HG03045 (cell line): ENCODE measurements at regions not wholly inside any gene's neighbourhood (a gene's known extent, or its start where the extent isn't known, plus 50 kb on each side); places are given as distances from the start of the nearest gene placed in this dataset.

ENCODE experiments used
- ATAC-seq: cut with Tn5 transposase; IDR thresholded peaks from one replicate; pipeline ENCODE4 v1.9.1; 2021; ENCODE audit warnings: mild to moderate bottlenecking, moderate library complexity; ENCODE audit not compliant: unreplicated experiment

- no peak for ATAC-seq
Observed at GRCh38 chr10:6339891-6340290, 137.2 kb downstream of the PFKFB3 start.

GRCh38 chr10:6342096-6342685, 139.5 kb downstream of the PFKFB3 start:
- no peak for ATAC-seq

GRCh38 chr10:6343305-6344010, 140.7 kb downstream of the PFKFB3 start:
- no peak for ATAC-seq

DNA sequence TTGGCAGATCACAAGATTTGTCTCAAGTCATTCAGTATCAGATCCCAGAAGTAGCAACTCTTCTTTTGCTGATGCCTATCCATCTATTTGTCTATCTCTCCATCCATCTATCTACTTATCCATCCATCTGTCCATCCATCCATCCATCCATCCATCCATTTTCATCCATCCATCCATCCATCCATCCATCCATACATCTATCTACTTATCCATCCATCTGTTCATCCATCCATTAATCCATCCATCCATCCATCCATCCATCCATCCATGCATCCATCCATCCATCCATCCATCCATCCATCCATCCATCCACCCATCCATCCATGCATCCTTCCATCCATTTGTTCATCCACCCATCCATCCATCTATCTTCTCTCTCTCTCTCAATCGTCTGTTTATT, 142.7 kb downstream of the PFKFB3 start:
- no peak for ATAC-seq

- no peak for ATAC-seq
Observed at GRCh38 chr10:6346631-6347030, 143.9 kb downstream of the PFKFB3 start.

DNA sequence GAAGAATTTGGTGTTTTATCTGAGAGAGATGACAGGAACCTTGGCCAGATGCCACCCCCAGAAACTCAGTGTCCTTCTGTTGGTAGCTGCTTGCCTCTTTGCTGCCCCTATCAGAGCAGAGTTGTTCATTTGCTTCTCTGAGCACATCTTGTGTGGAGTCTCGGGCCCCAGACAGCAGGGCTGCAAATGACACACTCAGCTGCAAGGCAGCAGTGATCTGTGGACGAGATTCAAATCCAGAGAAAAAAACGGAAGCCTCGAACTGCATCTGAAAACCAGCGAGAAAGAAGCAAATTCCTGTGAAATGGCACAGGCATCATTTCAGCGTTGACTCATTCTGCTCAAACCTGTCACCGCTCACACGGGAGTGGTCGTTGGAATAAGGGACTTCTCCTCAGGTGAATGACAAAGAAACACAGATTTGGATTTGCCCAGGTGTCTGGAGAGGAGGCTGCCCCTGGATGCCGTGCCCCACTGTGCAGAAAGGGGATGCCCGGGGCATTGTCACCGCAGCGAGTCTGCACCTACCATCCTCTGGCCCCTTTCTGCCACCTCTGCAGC, 144.7 kb downstream of the PFKFB3 start:
- peak; percentile 33 for ATAC-seq

- peak; percentile 95 for ATAC-seq
Observed at GRCh38 chr10:6348096-6348874, 145.6 kb downstream of the PFKFB3 start.

DNA sequence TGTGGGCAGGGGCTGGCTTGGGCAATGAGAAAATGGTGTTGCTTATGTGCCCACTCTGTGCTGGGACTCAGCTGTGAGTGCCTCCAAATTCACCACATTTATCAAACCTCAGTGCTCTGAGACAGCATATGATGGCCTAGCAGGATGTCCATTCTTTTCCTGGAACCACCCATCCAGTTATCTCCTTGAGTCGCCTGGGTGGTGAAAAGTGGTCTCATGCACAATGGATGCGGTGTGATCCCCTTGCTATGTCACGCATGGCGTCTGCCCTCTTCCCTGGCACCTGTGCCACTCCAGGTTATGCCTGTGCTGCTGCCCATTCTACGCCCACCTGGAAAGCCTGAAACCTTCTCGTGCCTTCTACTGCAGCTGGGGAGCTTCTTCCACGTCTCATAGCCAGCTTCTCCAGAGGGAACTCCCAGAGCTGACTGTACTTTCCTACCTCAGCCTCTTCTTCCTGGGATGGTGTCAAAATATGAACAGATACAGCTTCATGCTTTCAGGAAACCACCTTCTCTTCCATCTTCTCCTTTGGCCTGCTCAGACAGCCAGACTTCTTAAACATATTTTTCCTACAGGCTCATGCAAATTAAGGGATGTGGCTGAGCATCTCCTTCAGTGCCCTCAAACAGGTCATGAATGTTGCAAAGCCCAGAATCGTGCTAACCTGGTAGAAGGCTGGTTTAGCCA, 147.3 kb downstream of the PFKFB3 start:
- no peak for ATAC-seq

DNA sequence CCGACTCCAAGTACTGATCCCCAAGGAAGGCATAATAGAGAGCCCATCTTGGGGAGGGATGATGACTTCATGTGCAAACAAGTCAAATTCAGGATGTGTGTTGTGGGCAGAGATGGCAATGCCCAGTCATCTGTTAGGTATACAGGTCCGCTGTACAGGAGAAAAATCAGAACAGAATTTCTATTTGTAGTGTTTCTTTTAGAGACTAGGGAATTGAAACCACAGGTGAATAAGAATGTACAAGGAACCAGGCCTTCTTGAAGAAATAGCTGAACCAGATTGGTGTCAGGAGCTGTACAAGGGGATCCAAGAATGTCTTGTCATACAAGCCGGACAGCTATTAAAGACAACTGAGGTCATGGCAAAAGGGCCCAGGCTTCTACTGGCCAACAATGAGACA, 147.9 kb downstream of the PFKFB3 start:
- ATAC-seq: no peak

DNA sequence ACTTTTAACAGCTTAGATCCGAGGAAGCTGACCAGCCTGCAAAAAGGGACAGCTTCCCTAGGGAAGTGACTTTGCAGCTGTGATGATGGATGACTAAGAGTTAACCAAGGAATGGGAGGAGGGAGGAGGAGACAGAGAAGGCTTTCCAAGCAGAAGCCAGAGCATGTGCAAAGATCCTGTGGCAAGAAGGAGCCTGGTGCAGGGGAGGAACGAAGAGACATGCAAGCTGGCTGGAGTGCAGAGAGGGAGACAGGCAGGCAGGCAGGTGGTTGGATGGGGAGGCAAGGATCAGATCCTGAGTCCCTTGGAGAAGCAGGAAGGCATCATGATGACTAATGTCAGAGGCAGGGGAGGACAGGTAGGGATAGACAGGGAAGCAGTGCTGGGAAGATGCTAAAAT, 148.8 kb downstream of the PFKFB3 start:
- ATAC-seq: no peak

- no peak for ATAC-seq
Observed at GRCh38 chr10:6353526-6353925, 150.8 kb downstream of the PFKFB3 start.

DNA sequence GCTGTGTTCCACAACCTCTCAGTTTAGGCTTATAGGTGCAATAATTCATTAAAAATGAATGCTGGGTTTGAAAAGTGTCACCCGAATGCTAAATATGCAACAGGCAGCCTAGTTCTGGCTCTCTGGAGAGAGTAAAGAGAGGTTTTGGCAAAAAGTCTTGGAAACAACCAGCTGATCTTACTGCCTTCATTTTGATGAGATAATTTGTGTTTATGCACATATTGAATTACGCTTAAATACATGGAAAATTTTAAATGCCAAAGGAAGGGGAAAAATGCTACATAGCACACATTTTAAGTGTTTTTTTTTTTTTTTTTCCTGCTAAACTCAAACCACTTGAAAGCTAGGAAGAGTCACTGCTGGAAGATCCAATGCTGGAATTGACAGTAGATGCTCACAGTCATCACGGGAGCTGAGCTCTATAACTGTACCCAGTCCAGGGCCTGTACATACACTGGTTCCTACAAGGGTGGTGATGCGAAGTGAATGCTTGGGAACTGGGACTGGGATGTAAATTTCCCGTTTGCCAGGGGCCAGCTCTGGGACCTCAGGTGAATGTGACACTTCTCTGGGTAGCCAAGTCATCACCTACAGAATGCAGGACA, 151.5 kb downstream of the PFKFB3 start:
- ATAC-seq: no peak

DNA sequence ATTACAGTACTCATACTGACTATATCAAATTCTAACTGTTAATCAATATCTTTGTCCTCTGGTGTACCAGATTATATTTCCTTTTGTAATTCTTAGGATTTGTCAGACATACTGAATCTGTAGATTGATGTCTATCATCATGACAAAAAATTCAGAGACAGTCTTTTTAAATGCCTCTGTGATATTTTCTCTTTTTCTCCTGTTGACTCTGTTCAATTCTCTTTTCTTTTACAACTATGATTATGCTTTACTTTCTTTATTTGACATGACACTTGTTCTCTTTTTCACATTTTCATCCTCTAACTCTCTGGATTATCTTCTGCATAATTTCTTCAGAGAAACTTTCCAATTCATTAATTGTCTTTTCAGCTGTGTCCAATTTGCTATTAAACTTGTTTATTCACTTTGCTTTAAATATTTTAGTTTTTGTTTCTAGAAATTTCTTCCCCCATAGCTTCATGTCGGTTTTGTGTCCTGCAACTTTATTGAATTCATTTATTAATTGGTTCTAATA, 153.6 kb downstream of the PFKFB3 start:
- no peak for ATAC-seq

- no peak for ATAC-seq
Observed at GRCh38 chr10:6361869-6362268, 159.1 kb downstream of the PFKFB3 start.

- ATAC-seq: no peak
Observed at GRCh38 chr10:6362879-6363278, 160.1 kb downstream of the PFKFB3 start.

DNA sequence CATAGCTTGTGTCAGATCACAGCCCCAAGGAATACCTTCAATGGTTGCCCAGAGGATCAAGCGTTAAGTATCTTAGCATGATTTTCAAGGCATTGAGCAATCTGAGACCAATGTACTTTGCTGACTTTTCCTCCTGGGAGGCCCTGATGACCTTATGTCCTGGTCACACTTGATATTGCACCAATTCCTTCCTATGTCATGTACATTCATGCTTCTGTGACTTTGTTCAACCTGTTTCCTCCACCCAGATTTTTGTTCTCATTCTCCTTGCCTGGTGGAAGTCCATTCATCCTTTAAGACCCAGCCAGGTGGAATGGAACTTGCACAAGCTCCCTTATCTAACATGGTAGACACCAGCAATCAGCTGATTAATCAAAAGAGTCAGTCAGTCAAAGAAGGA, 160.8 kb downstream of the PFKFB3 start:
- no peak for ATAC-seq

DNA sequence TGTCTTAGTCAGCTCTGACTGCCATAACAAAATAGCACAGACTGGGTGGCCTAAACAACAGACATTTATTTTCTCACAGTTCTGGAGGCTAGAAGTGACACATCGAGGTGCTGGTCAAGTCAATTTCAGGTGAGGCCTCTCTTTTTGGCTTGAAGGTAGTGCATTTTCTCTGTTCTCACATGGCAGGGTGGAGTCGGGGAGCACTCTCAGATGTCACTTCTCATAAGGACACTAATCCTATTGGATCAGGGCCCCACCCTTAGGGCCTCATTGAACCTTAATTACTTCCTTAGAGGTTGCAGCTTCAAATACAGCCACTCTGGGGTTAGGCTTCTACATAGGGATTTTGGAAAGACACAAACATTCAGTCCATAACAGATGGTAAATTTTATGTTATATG, 161.6 kb downstream of the PFKFB3 start:
- ATAC-seq: no peak

DNA sequence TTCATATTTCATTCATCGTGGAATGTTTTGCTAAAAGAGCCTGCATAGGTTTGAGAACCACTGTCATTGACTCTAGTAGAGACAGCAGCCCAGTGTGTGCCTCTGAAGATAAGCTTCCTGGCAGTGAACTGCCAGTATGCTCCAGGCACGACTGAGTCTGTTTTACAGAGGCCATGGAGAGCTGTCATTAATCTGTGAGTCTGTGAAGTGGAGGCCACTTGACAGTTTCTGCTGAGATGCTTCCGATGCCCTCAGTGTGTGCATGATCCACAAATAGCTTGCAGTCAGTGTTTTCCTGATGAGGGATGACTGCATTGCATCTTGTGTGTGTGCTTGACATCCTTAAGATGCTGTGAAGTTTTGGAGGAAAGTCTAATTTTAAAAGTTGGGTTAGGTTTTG, 162.2 kb downstream of the PFKFB3 start:
- ATAC-seq: no peak

- ATAC-seq: no peak
Observed at GRCh38 chr10:6365384-6365783, 162.7 kb downstream of the PFKFB3 start.
